ENCODE measurements at regions not wholly inside any gene's neighbourhood (a gene's known extent, or its start where the extent isn't known, plus 50 kb on each side); places are given as distances from the start of the nearest gene placed in this dataset.

GRCh38 chr6:71584712-71585436 is 296.3 kb downstream of the OGFRL1 start:
- ChIA-PET POLR2A (no interaction called here), CTCF (no interaction called here)
- no peak for DNase-seq (ENCODE audit: extremely low spot score)
- TF ChIP-seq CTBP1 (IDR thresholded peaks at IDR 0.05; ENCODE audit: borderline replicate concordance) (no peak), ZNF384 (IDR thresholded peaks at IDR 0.05) (no peak), SP1 (IDR thresholded peaks at IDR 0.05) (no peak), L3MBTL2 (conservative IDR thresholded peaks at IDR 0.05) (no peak), LEF1 (IDR thresholded peaks at IDR 0.05; ENCODE audit: borderline replicate concordance) (no peak), TARDBP (IDR thresholded peaks at IDR 0.05) (no peak), FOXM1 (IDR thresholded peaks at IDR 0.05; ENCODE audit: borderline replicate concordance) (no peak), NFRKB (IDR thresholded peaks at IDR 0.05) (no peak), FOXA1 (IDR thresholded peaks at IDR 0.05) (no peak), SUZ12 (IDR thresholded peaks at IDR 0.05) (no peak), FOXK2 (IDR thresholded peaks at IDR 0.05) (no peak), BHLHE40 (IDR thresholded peaks at IDR 0.05; ENCODE audit: borderline replicate concordance) (no peak), ELF4 (IDR thresholded peaks at IDR 0.05) (no peak), ARNT (IDR thresholded peaks at IDR 0.05) (no peak), HDGF (IDR thresholded peaks at IDR 0.05; ENCODE audit: borderline replicate concordance) (no peak)
- TF ChIP-seq, protein P1, sequence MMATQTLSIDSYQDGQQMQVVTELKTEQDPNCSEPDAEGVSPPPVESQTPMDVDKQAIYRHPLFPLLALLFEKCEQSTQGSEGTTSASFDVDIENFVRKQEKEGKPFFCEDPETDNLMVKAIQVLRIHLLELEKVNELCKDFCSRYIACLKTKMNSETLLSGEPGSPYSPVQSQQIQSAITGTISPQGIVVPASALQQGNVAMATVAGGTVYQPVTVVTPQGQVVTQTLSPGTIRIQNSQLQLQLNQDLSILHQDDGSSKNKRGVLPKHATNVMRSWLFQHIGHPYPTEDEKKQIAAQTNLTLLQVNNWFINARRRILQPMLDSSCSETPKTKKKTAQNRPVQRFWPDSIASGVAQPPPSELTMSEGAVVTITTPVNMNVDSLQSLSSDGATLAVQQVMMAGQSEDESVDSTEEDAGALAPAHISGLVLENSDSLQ (IDR thresholded peaks at IDR 0.05), result no peak

DNA sequence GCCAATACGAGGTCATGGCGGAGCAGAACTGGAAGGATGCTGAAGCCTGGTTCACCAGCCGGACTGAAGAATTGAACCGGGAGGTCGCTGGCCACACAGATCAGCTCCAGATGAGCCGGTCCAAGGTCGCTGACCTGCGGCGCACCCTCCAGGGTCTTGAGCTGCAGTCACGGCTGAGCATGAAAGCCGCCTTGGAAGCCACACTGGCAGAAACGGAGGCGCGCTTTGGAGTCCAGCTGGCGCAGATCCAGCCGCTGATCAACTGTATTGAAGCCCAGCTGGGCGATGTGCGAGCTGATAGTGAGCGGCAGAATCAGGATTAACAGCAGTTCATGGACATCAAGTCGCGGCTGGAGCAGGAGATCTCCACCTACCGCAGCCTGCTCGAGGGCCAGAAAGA is 296.9 kb downstream of the OGFRL1 start:
- ChIA-PET POLR2A (no interaction called here), CTCF (no interaction called here)
- TF ChIP-seq SP1 (IDR thresholded peaks at IDR 0.05) (no peak), ZNF384 (IDR thresholded peaks at IDR 0.05) (no peak), NFRKB (IDR thresholded peaks at IDR 0.05) (no peak), FOXK2 (IDR thresholded peaks at IDR 0.05) (no peak), HDGF (IDR thresholded peaks at IDR 0.05; ENCODE audit: borderline replicate concordance) (no peak), FOXA1 (IDR thresholded peaks at IDR 0.05) (no peak), CTBP1 (IDR thresholded peaks at IDR 0.05; ENCODE audit: borderline replicate concordance) (no peak), SUZ12 (IDR thresholded peaks at IDR 0.05) (no peak), TARDBP (IDR thresholded peaks at IDR 0.05) (no peak), ELF4 (IDR thresholded peaks at IDR 0.05) (no peak)
- no peak for DNase-seq (ENCODE audit: extremely low spot score)

- TF ChIP-seq ZNF384 (IDR thresholded peaks at IDR 0.05) (no peak), L3MBTL2 (conservative IDR thresholded peaks at IDR 0.05) (no peak), FOXA1 (IDR thresholded peaks at IDR 0.05) (no peak), SUZ12 (IDR thresholded peaks at IDR 0.05) (no peak), CTBP1 (IDR thresholded peaks at IDR 0.05; ENCODE audit: borderline replicate concordance) (no peak), BHLHE40 (IDR thresholded peaks at IDR 0.05; ENCODE audit: borderline replicate concordance) (no peak), TARDBP (IDR thresholded peaks at IDR 0.05) (no peak), LEF1 (IDR thresholded peaks at IDR 0.05; ENCODE audit: borderline replicate concordance) (no peak), FOXK2 (IDR thresholded peaks at IDR 0.05) (no peak), NFRKB (IDR thresholded peaks at IDR 0.05) (no peak), ELF4 (IDR thresholded peaks at IDR 0.05) (no peak)
- ChIA-PET POLR2A (no interaction called here), CTCF (no interaction called here)
- DNase-seq (ENCODE audit: extremely low spot score), result no peak
Observed at GRCh38 chr6:71588490-71588889, 297.9 kb upstream of the RIMS1 start.

DNA sequence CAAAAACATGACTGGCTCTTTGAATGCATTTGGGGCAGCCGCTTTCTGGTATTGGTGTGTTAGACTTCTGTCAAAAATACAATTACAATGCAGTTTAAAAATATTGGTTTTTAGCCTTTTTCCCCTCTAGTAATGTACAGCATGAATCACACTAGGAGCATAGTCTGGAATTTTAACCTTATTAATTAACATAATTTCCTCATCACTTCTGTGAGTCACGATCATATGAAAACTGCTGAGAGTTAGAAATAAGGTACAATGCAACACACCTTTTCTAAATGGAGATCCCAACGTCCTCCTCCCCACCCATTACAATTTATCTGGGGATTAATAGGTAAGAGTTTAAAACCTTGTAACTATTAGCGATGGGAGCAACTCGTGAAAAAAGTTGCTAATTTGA is 297.1 kb upstream of the RIMS1 start:
- DNase-seq (ENCODE audit: extremely low spot score), result no peak
- TF ChIP-seq NFRKB (IDR thresholded peaks at IDR 0.05) (no peak), FOXK2 (IDR thresholded peaks at IDR 0.05) (no peak), HDGF (IDR thresholded peaks at IDR 0.05; ENCODE audit: borderline replicate concordance) (no peak), LEF1 (IDR thresholded peaks at IDR 0.05; ENCODE audit: borderline replicate concordance) (no peak), FOXM1 (IDR thresholded peaks at IDR 0.05; ENCODE audit: borderline replicate concordance) (no peak), TARDBP (IDR thresholded peaks at IDR 0.05) (no peak), BHLHE40 (IDR thresholded peaks at IDR 0.05; ENCODE audit: borderline replicate concordance) (no peak), ZNF384 (IDR thresholded peaks at IDR 0.05) (no peak), SUZ12 (IDR thresholded peaks at IDR 0.05) (no peak), CTBP1 (IDR thresholded peaks at IDR 0.05; ENCODE audit: borderline replicate concordance) (no peak)
- TF ChIP-seq, protein P1 (IDR thresholded peaks at IDR 0.05), result no peak
- ChIA-PET CTCF (no interaction called here), POLR2A (no interaction called here)

DNA sequence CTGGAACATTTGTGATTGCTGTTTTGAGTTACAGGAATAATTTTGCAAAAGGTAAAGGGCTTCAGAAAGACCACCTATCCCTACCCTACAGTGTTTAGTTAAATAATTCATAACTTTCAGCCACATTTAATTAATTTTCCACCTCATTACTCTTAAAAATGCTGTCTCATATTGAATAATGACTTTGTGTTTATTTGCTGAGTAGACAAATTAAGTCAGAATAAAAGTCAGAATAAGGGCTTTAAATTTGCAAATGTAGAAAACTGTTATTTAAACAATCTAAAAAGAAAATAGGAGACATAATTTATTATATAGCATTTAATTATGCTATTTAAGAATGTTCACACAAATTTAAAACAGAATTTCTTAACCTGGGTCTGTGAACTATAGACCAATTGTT is 293.7 kb upstream of the RIMS1 start:
- DNase-seq (ENCODE audit: extremely low spot score), result no peak
- TF ChIP-seq FOXM1 (IDR thresholded peaks at IDR 0.05; ENCODE audit: borderline replicate concordance) (no peak), ARNT (IDR thresholded peaks at IDR 0.05) (no peak), HDGF (IDR thresholded peaks at IDR 0.05; ENCODE audit: borderline replicate concordance) (no peak), SP1 (IDR thresholded peaks at IDR 0.05) (no peak), ZNF384 (IDR thresholded peaks at IDR 0.05) (no peak)
- TF ChIP-seq, protein P1 (IDR thresholded peaks at IDR 0.05), result no peak
- POLR2A ChIA-PET, result no interaction called here
- CTCF ChIA-PET, result no interaction called here

DNA sequence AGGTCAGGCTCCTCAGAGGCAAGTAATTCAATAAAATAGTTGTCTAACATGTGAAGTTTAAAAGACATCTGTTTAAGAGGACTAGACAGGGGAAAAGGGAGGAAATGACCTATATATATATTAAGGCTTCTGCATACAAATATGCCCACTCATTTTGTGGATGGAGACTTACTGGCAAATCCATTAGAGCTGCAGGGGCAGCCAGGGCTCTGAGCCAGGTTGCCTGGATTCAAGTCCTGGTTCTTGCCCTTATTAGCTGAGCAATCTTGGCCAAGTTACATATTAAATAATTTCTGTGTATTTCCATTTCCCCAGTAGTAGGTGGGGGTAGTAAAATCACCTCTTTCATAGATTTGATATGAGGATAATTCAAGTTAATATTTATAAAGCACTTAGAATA is 287.0 kb upstream of the RIMS1 start:
- TF ChIP-seq FOXM1 (IDR thresholded peaks at IDR 0.05; ENCODE audit: borderline replicate concordance), result no peak
- no peak for TF ChIP-seq ELF4 (IDR thresholded peaks at IDR 0.05)
- TF ChIP-seq FOXK2 (IDR thresholded peaks at IDR 0.05), result no peak
- TF ChIP-seq LEF1 (IDR thresholded peaks at IDR 0.05; ENCODE audit: borderline replicate concordance), result no peak
- no peak for TF ChIP-seq SUZ12 (IDR thresholded peaks at IDR 0.05)
- no peak for TF ChIP-seq CTBP1 (IDR thresholded peaks at IDR 0.05; ENCODE audit: borderline replicate concordance)
- TF ChIP-seq HDGF (IDR thresholded peaks at IDR 0.05; ENCODE audit: borderline replicate concordance), result no peak
- no peak for TF ChIP-seq ZNF384 (IDR thresholded peaks at IDR 0.05)
- no peak for TF ChIP-seq NFRKB (IDR thresholded peaks at IDR 0.05)

More for the DNA sequence above, 287.0 kb upstream of the RIMS1 start:
- no peak for DNase-seq (ENCODE audit: extremely low spot score)
- ChIA-PET CTCF (no interaction called here), POLR2A (no interaction called here)
